ENCODE measurements at regions not wholly inside any gene's neighbourhood (a gene's known extent, or its start where the extent isn't known, plus 50 kb on each side); places are given as distances from the start of the nearest gene placed in this dataset.

DNA sequence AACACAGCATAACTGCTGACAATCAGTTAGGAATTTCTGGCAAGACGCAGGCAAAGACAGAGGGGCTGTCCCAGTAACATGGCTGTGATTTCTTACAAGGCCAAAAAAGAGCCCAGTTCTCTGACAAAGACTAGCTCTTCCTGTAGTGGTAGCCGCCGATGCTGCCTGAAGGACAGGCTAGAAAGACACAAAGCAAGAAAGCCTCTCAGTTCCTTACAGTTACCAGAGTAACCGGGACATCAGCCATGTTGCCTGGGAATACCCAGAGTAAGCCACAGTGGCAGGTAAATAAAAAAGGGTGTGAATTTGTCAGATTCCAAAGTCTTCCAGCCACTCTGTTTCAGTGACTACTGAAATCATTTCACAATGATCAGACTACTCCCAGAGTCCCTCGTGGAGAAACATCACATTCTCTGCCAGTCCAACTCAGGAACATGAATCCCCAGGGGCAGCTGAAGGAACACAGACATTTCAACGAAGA lies 493.6 kb upstream of the ADAMTS9 start:
- H3K4me3 ChIP-seq (ENCODE audit: low read depth, low read length), result no peak overlapping the region
- DNase-seq (ENCODE audit: low read depth), result no peak
- no peaks in the 10 kb centered on the region for H3K27me3 ChIP-seq (ENCODE audit: control insufficient read depth, insufficient read depth, low read length)
- FAIRE-seq, result no peak
- TF ChIP-seq, protein P1, sequence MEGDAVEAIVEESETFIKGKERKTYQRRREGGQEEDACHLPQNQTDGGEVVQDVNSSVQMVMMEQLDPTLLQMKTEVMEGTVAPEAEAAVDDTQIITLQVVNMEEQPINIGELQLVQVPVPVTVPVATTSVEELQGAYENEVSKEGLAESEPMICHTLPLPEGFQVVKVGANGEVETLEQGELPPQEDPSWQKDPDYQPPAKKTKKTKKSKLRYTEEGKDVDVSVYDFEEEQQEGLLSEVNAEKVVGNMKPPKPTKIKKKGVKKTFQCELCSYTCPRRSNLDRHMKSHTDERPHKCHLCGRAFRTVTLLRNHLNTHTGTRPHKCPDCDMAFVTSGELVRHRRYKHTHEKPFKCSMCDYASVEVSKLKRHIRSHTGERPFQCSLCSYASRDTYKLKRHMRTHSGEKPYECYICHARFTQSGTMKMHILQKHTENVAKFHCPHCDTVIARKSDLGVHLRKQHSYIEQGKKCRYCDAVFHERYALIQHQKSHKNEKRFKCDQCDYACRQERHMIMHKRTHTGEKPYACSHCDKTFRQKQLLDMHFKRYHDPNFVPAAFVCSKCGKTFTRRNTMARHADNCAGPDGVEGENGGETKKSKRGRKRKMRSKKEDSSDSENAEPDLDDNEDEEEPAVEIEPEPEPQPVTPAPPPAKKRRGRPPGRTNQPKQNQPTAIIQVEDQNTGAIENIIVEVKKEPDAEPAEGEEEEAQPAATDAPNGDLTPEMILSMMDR (IDR thresholded peaks at IDR 0.05; ENCODE audit: insufficient read depth, low read length, severe bottlenecking), result no peak
- H3K36me3 ChIP-seq (ENCODE audit: control insufficient read depth, insufficient read depth, low read length), result no peaks in the 10 kb centered on the region

DNA sequence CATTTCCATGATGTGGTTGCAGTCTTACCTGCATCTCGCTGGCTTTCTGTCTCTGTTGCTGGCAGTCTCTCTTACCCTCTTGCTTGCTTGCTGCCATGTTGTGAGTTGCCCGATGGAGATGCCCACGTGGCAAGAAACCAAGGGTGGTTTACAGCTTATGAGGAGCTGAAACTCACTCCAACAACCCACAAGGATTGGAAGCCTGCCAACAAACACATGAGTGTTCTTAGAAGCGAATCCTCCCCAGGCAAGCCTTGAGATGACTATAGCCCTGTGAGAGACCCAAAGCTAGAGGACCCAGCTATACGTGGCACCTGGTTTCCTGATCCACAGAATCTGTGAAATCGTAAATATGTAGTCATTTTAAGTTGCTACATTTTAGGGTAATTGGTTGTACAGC lies 490.9 kb upstream of the ADAMTS9 start:
- FAIRE-seq (peak; percentile 60), DNase-seq (ENCODE audit: low read depth) (no peak)
- Histone ChIP-seq H3K36me3 (ENCODE audit: control insufficient read depth, insufficient read depth, low read length) (no peaks in the 10 kb centered on the region), H3K27me3 (ENCODE audit: control insufficient read depth, insufficient read depth, low read length) (no peaks in the 10 kb centered on the region), H3K4me3 (ENCODE audit: low read depth, low read length) (no peak overlapping the region)
- TF ChIP-seq, protein P1 (IDR thresholded peaks at IDR 0.05; ENCODE audit: insufficient read depth, low read length, severe bottlenecking), result no peak

DNA sequence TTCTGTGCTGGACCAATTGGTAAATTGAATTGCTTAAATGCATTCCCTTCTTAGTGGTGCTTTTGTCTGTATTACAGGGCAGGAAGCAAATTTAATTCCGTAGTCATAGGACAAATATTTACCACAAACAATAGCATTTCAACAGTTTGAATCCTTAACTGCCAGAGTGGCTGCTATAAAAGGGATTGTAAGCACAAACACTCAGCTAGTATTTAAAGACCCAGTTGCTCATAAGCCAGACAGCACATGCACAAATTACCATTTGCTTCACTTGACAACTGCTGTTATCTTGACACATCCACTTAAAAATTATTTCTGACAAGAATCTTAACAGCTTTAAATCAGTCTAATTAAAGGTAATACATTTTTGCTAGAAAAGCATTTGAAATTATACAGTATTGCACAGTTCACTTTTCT lies 490.2 kb upstream of the ADAMTS9 start:
- Histone ChIP-seq H3K4me3 (ENCODE audit: low read depth, low read length) (no peak overlapping the region), H3K36me3 (ENCODE audit: control insufficient read depth, insufficient read depth, low read length) (no peaks in the 10 kb centered on the region), H3K27me3 (ENCODE audit: control insufficient read depth, insufficient read depth, low read length) (no peaks in the 10 kb centered on the region)
- TF ChIP-seq, protein P1 (IDR thresholded peaks at IDR 0.05; ENCODE audit: insufficient read depth, low read length, severe bottlenecking), result no peak
- FAIRE-seq, result no peak
- DNase-seq (ENCODE audit: low read depth), result no peak

DNA sequence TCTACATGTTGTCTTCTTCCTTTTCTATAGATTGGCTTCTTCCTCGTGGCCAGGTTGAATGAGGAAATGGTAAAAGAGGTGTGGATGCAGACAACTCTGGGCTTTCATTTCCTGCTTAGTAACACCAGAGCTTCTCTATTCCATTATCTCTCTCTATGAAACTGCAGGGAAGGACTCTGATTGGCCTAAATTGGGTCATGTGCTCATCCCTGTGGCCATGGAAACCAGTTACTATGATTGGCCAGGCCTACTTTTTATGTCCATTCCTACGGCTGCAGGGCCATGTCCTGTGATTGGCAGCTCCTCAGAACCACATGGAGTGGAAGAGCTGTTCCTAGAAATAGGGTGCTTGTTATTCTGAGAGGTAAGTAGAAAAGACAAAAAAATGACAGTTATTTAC lies 486.9 kb upstream of the ADAMTS9 start:
- FAIRE-seq, result no peak
- H3K36me3 ChIP-seq (ENCODE audit: control insufficient read depth, insufficient read depth, low read length), result no peaks in the 10 kb centered on the region
- TF ChIP-seq, protein P1 (IDR thresholded peaks at IDR 0.05; ENCODE audit: insufficient read depth, low read length, severe bottlenecking), result no peak

DNA sequence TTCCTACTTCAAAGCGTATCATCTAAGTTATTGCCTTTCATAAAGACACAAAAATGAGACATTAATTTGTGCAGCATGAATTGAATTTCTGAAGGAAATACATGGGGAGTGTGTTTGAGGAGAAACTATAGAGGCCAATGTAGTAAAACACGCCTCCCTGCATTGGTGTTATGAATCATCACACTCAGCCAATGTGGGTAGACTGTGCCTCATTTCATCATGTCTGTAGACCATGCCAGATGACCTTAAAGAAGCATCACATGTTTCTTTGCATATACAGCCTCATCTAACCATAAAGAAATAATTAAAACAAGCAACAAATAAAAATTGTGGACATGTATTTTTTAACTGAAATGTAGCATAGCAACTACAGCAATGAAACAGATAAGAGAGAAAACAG lies 486.0 kb upstream of the ADAMTS9 start:
- TF ChIP-seq, protein P1 (IDR thresholded peaks at IDR 0.05; ENCODE audit: insufficient read depth, low read length, severe bottlenecking), result no peak
- H3K4me3 ChIP-seq (ENCODE audit: low read depth, low read length), result no peak overlapping the region
- DNase-seq (ENCODE audit: low read depth) (no peak), FAIRE-seq (no peak)
- no peaks in the 10 kb centered on the region for H3K36me3 ChIP-seq (ENCODE audit: control insufficient read depth, insufficient read depth, low read length)
- no peaks in the 10 kb centered on the region for H3K27me3 ChIP-seq (ENCODE audit: control insufficient read depth, insufficient read depth, low read length)

More for the DNA sequence above, 486.9 kb upstream of the ADAMTS9 start:
- Histone ChIP-seq H3K27me3 (ENCODE audit: control insufficient read depth, insufficient read depth, low read length) (no peaks in the 10 kb centered on the region), H3K4me3 (ENCODE audit: low read depth, low read length) (no peak overlapping the region)
- no peak for DNase-seq (ENCODE audit: low read depth)

DNA sequence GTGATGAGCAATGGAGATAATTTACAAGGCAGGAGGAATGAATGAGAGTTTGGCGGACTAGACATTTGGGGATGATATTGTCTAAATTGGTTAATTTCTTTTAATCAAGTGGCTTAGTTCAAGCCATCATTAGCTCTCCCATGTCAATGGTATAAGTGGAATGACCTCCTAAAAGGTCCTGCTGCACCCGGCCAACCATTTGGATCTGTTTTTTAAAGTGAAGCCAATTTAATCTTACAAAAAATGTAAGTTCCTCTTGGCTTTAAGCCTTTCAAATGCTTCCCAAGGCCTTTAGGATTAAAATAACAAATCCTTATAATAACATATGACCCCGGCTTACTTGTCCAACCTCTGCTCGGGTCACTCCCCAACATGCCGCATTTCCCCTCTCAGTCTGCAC lies 484.4 kb upstream of the ADAMTS9 start:
- DNase-seq (ENCODE audit: low read depth) (no peak), FAIRE-seq (no peak)
- no peaks in the 10 kb centered on the region for H3K36me3 ChIP-seq (ENCODE audit: control insufficient read depth, insufficient read depth, low read length)
- TF ChIP-seq, protein P1 (IDR thresholded peaks at IDR 0.05; ENCODE audit: insufficient read depth, low read length, severe bottlenecking), result no peak
- no peak overlapping the region for H3K4me3 ChIP-seq (ENCODE audit: low read depth, low read length)
- no peaks in the 10 kb centered on the region for H3K27me3 ChIP-seq (ENCODE audit: control insufficient read depth, insufficient read depth, low read length)

All from bronchial epithelial cell (primary cell).